LNCaP clone FGC (cell line): ENCODE measurements at regions not wholly inside any gene's neighbourhood (a gene's known extent, or its start where the extent isn't known, plus 50 kb on each side); places are given as distances from the start of the nearest gene placed in this dataset.

Experiments
- DNase-seq: peaks from one replicate; pipeline ENCODE4 v3.0.0-alpha.2; 2011; ENCODE audit warnings: low read depth
- H3K4me3 ChIP-seq: 2 replicates; pipeline ENCODE4 v1.5.1; 2011; ENCODE audit warnings: mild to moderate bottlenecking, low read depth, low read length, control low read depth
- CTCF ChIP-seq: IDR thresholded peaks from 2 replicates; pipeline ENCODE4 v1.5.1; 2012; ENCODE audit warnings: mild to moderate bottlenecking; ENCODE audit not compliant: control insufficient read depth, insufficient read depth; ENCODE audit errors: extremely low read depth

- H3K4me3 ChIP-seq = no peak overlapping the region
- no peak for TF ChIP-seq CTCF
- DNase-seq = no peak
Observed at GRCh38 chr5:152456815-152457443, 51.9 kb upstream of the NMUR2 start.

GRCh38 chr5:152462021-152462721 lies 57.1 kb upstream of the NMUR2 start:
- TF ChIP-seq CTCF = no peak
- DNase-seq = no peak
- H3K4me3 ChIP-seq = no peak overlapping the region

- H3K4me3 ChIP-seq = no peak overlapping the region
- no peak for DNase-seq
- no peak for TF ChIP-seq CTCF
Observed at GRCh38 chr5:152464048-152464447, 59.0 kb upstream of the NMUR2 start.

GRCh38 chr5:152465140-152465539 lies 60.1 kb upstream of the NMUR2 start:
- TF ChIP-seq CTCF = no peak
- DNase-seq = no peak
- H3K4me3 ChIP-seq = no peak overlapping the region

GRCh38 chr5:152466085-152466745 lies 61.1 kb upstream of the NMUR2 start:
- TF ChIP-seq CTCF = no peak
- H3K4me3 ChIP-seq = no peak overlapping the region
- DNase-seq = no peak

- no peak for DNase-seq
- no peak for TF ChIP-seq CTCF
- no peak overlapping the region for H3K4me3 ChIP-seq
Observed at GRCh38 chr5:152470167-152470566, 65.1 kb upstream of the NMUR2 start.
